ENCODE measurements at regions not wholly inside any gene's neighbourhood (a gene's known extent, or its start where the extent isn't known, plus 50 kb on each side); places are given as distances from the start of the nearest gene placed in this dataset.

DNA sequence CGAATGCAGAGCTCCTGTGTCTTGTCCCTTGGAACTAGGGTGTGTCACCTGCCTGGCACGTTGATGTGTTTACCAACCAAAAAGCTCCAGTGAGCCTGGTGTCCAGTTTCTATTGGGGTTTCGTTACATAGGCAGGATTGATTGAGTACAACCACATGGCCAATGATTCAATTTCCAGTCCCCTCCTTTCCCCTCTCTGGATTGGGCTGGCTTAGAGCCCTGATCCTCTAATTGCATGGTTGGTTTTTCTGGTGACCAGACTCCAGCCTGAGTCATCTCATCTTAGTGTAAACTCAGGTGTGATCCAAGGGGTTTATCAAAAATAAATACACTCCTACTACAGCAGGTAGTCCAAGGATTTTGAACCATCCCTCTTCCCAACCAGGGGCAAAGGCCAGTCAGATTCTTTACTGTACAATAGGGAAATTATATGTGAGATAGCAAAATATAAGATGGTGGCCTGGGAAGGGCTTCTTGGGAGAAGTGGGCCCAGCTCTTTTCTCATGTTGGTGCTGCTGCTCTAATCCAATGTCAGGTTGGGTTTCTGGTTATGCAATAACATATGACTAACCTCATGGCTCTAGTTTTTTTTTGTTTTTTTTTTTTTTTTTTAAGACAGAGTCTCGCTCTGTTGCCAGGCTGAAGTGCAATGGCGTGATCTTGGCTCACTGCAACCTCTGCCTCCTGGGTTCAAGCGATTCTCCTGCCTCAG lies 64.7 kb upstream of the MGAT5 start:
- H3K4me3 ChIP-seq (ENCODE audit: low read length) = no peak overlapping the region
- TF ChIP-seq CTCF (conservative IDR thresholded peaks at IDR 0.05; ENCODE audit: low read length) = no peak
- peak; percentile 71 for DNase-seq (ENCODE audit: low read depth)

DNA sequence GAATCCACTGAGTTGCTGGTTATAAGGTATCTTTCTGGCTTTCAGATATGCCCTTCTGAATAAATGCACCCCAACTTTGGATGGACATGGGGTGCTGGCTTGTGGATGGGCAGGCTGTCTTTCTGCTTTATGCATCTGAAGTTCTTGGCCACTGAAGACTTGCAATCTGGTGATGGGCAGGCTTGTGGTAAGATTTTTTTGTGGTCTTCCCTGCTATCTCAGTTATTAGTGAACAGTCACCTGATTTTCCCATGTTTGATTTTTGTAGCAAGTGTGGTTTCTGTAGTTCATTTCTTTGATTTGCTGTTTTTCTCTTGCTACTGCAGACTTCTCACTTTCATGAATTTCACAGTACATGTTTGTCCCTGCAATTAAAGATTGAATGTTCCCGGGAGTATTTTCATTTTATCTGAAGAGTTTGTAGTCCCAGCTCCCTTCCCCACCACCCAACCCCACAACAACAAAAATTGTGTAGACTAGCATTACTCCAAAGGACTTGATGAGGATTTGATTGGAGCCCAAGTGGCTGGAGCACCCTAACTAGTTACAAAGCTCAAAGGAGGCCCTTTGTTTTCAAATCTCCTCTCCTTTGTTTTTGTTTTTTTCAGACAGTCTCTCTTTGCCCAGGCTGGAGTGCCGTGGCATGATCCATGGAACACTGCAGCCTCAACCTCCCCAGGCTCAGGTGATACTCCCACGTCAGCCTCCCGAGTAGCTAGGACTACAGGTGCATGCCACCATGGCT lies 63.6 kb upstream of the MGAT5 start:
- DNase-seq (ENCODE audit: low read depth) = no peak
- no peak overlapping the region for H3K4me3 ChIP-seq (ENCODE audit: low read length)
- TF ChIP-seq CTCF (conservative IDR thresholded peaks at IDR 0.05; ENCODE audit: low read length) = no peak

DNA sequence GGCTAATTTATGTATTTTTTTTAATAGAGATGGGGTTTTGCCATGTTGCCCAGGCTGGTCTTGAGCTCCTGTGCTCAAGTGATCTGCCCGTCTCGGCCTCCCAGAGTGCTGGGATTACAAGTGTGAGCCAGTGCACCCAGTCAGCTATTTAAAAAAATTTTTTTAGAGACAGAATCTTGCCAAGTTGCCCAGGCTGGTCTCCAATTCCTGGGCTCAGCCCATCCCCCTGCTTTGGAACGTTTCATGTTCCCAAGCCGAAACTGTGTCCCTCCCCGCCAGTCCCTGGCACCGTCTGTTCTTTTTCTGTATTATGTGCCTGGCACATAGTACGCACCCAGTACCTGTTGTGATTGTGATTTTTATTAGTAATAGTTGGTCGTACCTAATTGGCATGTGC lies 63.1 kb upstream of the MGAT5 start:
- no peak overlapping the region for H3K4me3 ChIP-seq (ENCODE audit: low read length)
- no peak for TF ChIP-seq CTCF (conservative IDR thresholded peaks at IDR 0.05; ENCODE audit: low read length)
- DNase-seq (ENCODE audit: low read depth) = no peak

- no peak overlapping the region for H3K4me3 ChIP-seq (ENCODE audit: low read length)
- TF ChIP-seq CTCF (conservative IDR thresholded peaks at IDR 0.05; ENCODE audit: low read length) = no peak
- DNase-seq (ENCODE audit: low read depth) = no peak
Measured at GRCh38 chr2:134191835-134192234, 62.0 kb upstream of the MGAT5 start.

- peak; percentile 55 for DNase-seq (ENCODE audit: low read depth)
- no peak for TF ChIP-seq CTCF (conservative IDR thresholded peaks at IDR 0.05; ENCODE audit: low read length)
- H3K4me3 ChIP-seq (ENCODE audit: low read length) = no peak overlapping the region
Measured at GRCh38 chr2:134193006-134193405, 60.9 kb upstream of the MGAT5 start.

GRCh38 chr2:134194519-134194918 lies 59.4 kb upstream of the MGAT5 start:
- DNase-seq (ENCODE audit: low read depth) = no peak
- H3K4me3 ChIP-seq (ENCODE audit: low read length) = no peak overlapping the region
- TF ChIP-seq CTCF (conservative IDR thresholded peaks at IDR 0.05; ENCODE audit: low read length) = no peak

DNA sequence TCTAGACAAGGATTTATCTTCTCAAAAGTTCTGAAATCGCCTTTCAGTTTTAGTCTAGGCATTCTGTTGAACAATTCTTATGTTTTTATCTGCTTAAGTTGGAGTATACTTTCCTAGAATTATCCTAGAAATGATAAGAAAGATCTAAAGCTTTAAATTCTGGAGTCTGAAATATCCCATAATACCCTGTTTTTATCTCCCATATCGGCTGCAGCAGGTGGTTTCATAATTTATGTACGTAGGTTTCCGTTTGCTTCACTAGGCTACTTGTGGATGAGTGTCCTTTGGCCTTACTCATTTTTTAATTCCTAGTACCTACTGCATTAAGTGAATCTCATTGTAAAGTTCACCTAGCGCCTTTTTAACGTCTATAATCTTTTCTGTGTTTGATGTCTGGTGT lies 58.5 kb upstream of the MGAT5 start:
- H3K4me3 ChIP-seq (ENCODE audit: low read length) = no peak overlapping the region
- no peak for DNase-seq (ENCODE audit: low read depth)
- TF ChIP-seq CTCF (conservative IDR thresholded peaks at IDR 0.05; ENCODE audit: low read length) = no peak
